GM23338 (cell line): ENCODE measurements at regions not wholly inside any gene's neighbourhood (a gene's known extent, or its start where the extent isn't known, plus 50 kb on each side); places are given as distances from the start of the nearest gene placed in this dataset.

ENCODE experiments used
- ATAC-seq: fragments of 200-7000 bp; cut with Tn5 transposase; 3 replicates; pipeline ENCODE4 v1.9.1; 2020
- DNase-seq: peaks from one replicate; pipeline ENCODE4 v3.0.0-alpha.2; 2015; ENCODE audit warnings: low spot score
- H2AFZ ChIP-seq: fragments of 200-600 bp; sonication (generic); 2 replicates; pipeline ENCODE4 v1.8.0; 2016; ENCODE audit warnings: antibody characterized with exemption, mild to moderate bottlenecking, moderate library complexity
- H3F3A ChIP-seq: fragments of 200-600 bp; sonication (generic); replicated peaks from 2 replicates; pipeline ENCODE4 v1.8.0; 2017; ENCODE audit warnings: antibody characterized with exemption, mixed run types, low read depth
- H3K27ac ChIP-seq: fragments of 200-600 bp; sonication (generic); 2 replicates; pipeline ENCODE4 v1.6.1; 2016; ENCODE audit warnings: low read depth
- H3K27me3 ChIP-seq: fragments of 200-600 bp; sonication (generic); 2 replicates; pipeline ENCODE4 v1.8.0; 2016; ENCODE audit warnings: mild to moderate bottlenecking, mixed run types, moderate library complexity; ENCODE audit not compliant: insufficient read depth
- H3K36me3 ChIP-seq: fragments of 200-600 bp; sonication (generic); 2 replicates; pipeline ENCODE4 v1.8.0; 2016; ENCODE audit warnings: mild to moderate bottlenecking; ENCODE audit not compliant: insufficient read depth
- H3K4me1 ChIP-seq: fragments of 200-600 bp; sonication (generic); 2 replicates; pipeline ENCODE4 v1.8.0; 2016; ENCODE audit warnings: mild to moderate bottlenecking, moderate library complexity; ENCODE audit not compliant: insufficient read depth
- H3K4me2 ChIP-seq: fragments of 200-600 bp; sonication (generic); 2 replicates; pipeline ENCODE4 v1.7.1; 2017; ENCODE audit warnings: mixed run types
- H3K4me3 ChIP-seq: fragments of 200-600 bp; sonication (generic); 2 replicates; pipeline ENCODE4 v1.6.1; 2016; ENCODE audit warnings: mixed run types
- H3K79me2 ChIP-seq: fragments of 200-600 bp; sonication (generic); replicated peaks from 2 replicates; pipeline ENCODE4 v1.8.0; 2017; ENCODE audit warnings: mild to moderate bottlenecking; ENCODE audit not compliant: insufficient read depth
- H3K9me2 ChIP-seq: fragments of 200-600 bp; sonication (generic); 2 replicates; pipeline ENCODE4 v1.8.0; 2017; ENCODE audit not compliant: insufficient read depth
- H4K20me1 ChIP-seq: fragments of 200-600 bp; sonication (generic); replicated peaks from 2 replicates; pipeline ENCODE4 v1.8.0; 2017; ENCODE audit warnings: mild to moderate bottlenecking; ENCODE audit not compliant: insufficient read depth
- H3K27ac Mint-ChIP-seq: 2 replicates; pipeline ENCODE4 v1.8.0; 2020; ENCODE audit warnings: inconsistent platforms, mild to moderate bottlenecking, moderate library complexity, mixed read lengths
- H3K27me3 Mint-ChIP-seq: 3 replicates; pipeline ENCODE4 v1.8.0; 2022; ENCODE audit warnings: low read depth, mild to moderate bottlenecking, moderate library complexity, mixed read lengths, inconsistent platforms; ENCODE audit not compliant: insufficient read depth, poor library complexity
- H3K36me3 Mint-ChIP-seq: 3 replicates; pipeline ENCODE4 v1.8.0; 2021; ENCODE audit warnings: low read depth, mild to moderate bottlenecking, inconsistent platforms, moderate library complexity, mixed read lengths
- H3K4me1 Mint-ChIP-seq: 3 replicates; pipeline ENCODE4 v1.8.0; 2020; ENCODE audit warnings: mild to moderate bottlenecking, inconsistent platforms, mixed read lengths
- H3K4me3 Mint-ChIP-seq: 3 replicates; pipeline ENCODE4 v1.8.0; 2021; ENCODE audit warnings: moderate library complexity, mild to moderate bottlenecking, inconsistent platforms, mixed read lengths
- H3K9me3 Mint-ChIP-seq: 3 replicates; pipeline ENCODE4 v1.8.0; 2020; ENCODE audit warnings: moderate library complexity, mild to moderate bottlenecking, inconsistent platforms, mixed read lengths
- CREB1 ChIP-seq: fragments of 250-450 bp; sonication (Bioruptor Pico); IDR thresholded peaks from 2 replicates; pipeline ENCODE4 v1.5.0; 2020; ENCODE audit warnings: low read depth, mild to moderate bottlenecking, moderate library complexity
- CTCF ChIP-seq, 2 experiments: fragments of 200-600 bp in 1 of 2; sonication (generic) in 1 of 2; conservative IDR thresholded peaks; 2 replicates each; pipeline versions ENCODE4 v1.5.1 to v1.6.1; 2016 to 2017; ENCODE audit warnings: antibody characterized with exemption in 2 of 2, low read depth in 2 of 2, mild to moderate bottlenecking in 2 of 2, moderate library complexity in 1 of 2
- ETS1 ChIP-seq: IDR thresholded peaks from 2 replicates; pipeline ENCODE4 v1.6.1; 2016; ENCODE audit warnings: antibody characterized with exemption
- EZH2phosphoT487 ChIP-seq: fragments of 200-600 bp; sonication (generic); IDR thresholded peaks from one replicate; pipeline ENCODE4 v1.8.1; 2018; ENCODE audit warnings: antibody characterized with exemption; ENCODE audit not compliant: unreplicated experiment
- JUNB ChIP-seq: IDR thresholded peaks from one replicate; pipeline ENCODE4 v1.6.1; 2016; ENCODE audit warnings: antibody characterized with exemption; ENCODE audit not compliant: unreplicated experiment
- NANOG ChIP-seq: IDR thresholded peaks from 2 replicates; pipeline ENCODE4 v1.6.1; 2016; ENCODE audit warnings: antibody characterized with exemption, borderline replicate concordance
- POLR2AphosphoS5 ChIP-seq: IDR thresholded peaks from 2 replicates; pipeline ENCODE4 v1.6.1; 2016; ENCODE audit warnings: antibody characterized with exemption, low read depth
- STAT1 ChIP-seq: IDR thresholded peaks from one replicate; pipeline ENCODE4 v1.6.1; 2016; ENCODE audit warnings: antibody characterized with exemption; ENCODE audit not compliant: unreplicated experiment
- ZNF114 ChIP-seq: fragments of 250-450 bp; sonication (Bioruptor Pico); IDR thresholded peaks from 2 replicates; pipeline ENCODE4 v1.5.0; 2020; ENCODE audit warnings: mild to moderate bottlenecking, moderate library complexity
- ZNF331 ChIP-seq: fragments of 250-450 bp; sonication (Bioruptor Pico); IDR thresholded peaks from 2 replicates; pipeline ENCODE4 v1.5.0; 2020; ENCODE audit warnings: low read depth, mild to moderate bottlenecking, moderate library complexity
- ZNF462 ChIP-seq: fragments of 250-450 bp; sonication (Bioruptor Pico); IDR thresholded peaks from 2 replicates; pipeline ENCODE4 v1.5.0; 2020; ENCODE audit warnings: mild to moderate bottlenecking, moderate library complexity
- TF ChIP-seq, protein P1 (sequence below): IDR thresholded peaks from one replicate; pipeline ENCODE4 v1.6.1; 2018; ENCODE audit warnings: antibody characterized with exemption; ENCODE audit not compliant: unreplicated experiment

DNA sequence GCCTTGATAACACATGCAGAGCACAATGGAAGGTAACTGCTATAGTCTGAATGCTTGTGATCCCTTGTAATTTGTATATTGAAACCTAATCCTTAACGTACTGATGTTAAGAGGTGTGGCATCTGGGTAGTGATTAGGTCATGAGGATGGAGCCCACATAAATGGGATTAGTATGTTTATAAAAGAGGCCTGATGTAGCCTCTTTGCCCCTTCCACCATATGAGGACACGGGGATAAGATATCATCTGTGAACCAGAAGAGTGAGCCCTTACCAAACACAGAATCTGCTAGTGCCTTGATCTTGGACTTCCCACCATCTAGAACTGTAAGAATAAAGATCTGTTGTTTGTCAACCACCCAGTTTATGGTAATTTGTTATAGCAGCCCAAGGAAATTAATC lies 1074.2 kb upstream of the INTU start (continued):
- TF ChIP-seq ETS1 (no peak), EZH2phosphoT487 (no peak), CREB1 (CRISPR knock-in tag) (no peak), NANOG (no peak), JUNB (no peak)
- TF ChIP-seq, protein P1, sequence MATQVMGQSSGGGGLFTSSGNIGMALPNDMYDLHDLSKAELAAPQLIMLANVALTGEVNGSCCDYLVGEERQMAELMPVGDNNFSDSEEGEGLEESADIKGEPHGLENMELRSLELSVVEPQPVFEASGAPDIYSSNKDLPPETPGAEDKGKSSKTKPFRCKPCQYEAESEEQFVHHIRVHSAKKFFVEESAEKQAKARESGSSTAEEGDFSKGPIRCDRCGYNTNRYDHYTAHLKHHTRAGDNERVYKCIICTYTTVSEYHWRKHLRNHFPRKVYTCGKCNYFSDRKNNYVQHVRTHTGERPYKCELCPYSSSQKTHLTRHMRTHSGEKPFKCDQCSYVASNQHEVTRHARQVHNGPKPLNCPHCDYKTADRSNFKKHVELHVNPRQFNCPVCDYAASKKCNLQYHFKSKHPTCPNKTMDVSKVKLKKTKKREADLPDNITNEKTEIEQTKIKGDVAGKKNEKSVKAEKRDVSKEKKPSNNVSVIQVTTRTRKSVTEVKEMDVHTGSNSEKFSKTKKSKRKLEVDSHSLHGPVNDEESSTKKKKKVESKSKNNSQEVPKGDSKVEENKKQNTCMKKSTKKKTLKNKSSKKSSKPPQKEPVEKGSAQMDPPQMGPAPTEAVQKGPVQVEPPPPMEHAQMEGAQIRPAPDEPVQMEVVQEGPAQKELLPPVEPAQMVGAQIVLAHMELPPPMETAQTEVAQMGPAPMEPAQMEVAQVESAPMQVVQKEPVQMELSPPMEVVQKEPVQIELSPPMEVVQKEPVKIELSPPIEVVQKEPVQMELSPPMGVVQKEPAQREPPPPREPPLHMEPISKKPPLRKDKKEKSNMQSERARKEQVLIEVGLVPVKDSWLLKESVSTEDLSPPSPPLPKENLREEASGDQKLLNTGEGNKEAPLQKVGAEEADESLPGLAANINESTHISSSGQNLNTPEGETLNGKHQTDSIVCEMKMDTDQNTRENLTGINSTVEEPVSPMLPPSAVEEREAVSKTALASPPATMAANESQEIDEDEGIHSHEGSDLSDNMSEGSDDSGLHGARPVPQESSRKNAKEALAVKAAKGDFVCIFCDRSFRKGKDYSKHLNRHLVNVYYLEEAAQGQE: no peak

GRCh38 chr4:126559961-126560360 lies 1072.8 kb upstream of the INTU start:
- no peak overlapping the region for H2AFZ ChIP-seq
- H3K27ac ChIP-seq: no peak overlapping the region
- H3K9me2 ChIP-seq: no peaks in the 10 kb centered on the region
- no peaks in the 10 kb centered on the region for H3K4me1 Mint-ChIP-seq
- no peaks in the 10 kb centered on the region; the same call in 2 of the 3 replicates for H3K36me3 Mint-ChIP-seq
- DNase-seq (no peak), ATAC-seq (no peak)
- H3K27me3 ChIP-seq: no peaks in the 10 kb centered on the region
- H3K27ac Mint-ChIP-seq: no peak overlapping the region
- H3K4me3 ChIP-seq: no peak overlapping the region
- no peaks in the 10 kb centered on the region for H3F3A ChIP-seq
- H3K36me3 ChIP-seq: no peaks in the 10 kb centered on the region
- no peaks in the 10 kb centered on the region for H3K27me3 Mint-ChIP-seq
- no peaks in the 10 kb centered on the region; the same call in 2 of the 3 replicates for H3K9me3 Mint-ChIP-seq
- no peaks in the 10 kb centered on the region for H3K79me2 ChIP-seq
- H3K4me1 ChIP-seq: no peaks in the 10 kb centered on the region
- no peak overlapping the region for H3K4me2 ChIP-seq
- H3K4me3 Mint-ChIP-seq: no peak overlapping the region
- H4K20me1 ChIP-seq: no peaks in the 10 kb centered on the region
- TF ChIP-seq ZNF331 (CRISPR knock-in tag): no peak
- TF ChIP-seq JUNB: no peak
- no peak for TF ChIP-seq CTCF (conservative IDR thresholded peaks at IDR 0.05; ENCODE audit: low read depth in 2 of 2)
- no peak for TF ChIP-seq NANOG
- no peak for TF ChIP-seq ZNF462 (CRISPR knock-in tag)
- TF ChIP-seq POLR2AphosphoS5: no peak
- TF ChIP-seq STAT1: no peak
- no peak for TF ChIP-seq EZH2phosphoT487
- no peak for TF ChIP-seq ZNF114
- no peak for TF ChIP-seq CREB1 (CRISPR knock-in tag)
